ENCODE measurements at regions not wholly inside any gene's neighbourhood (a gene's known extent, or its start where the extent isn't known, plus 50 kb on each side); places are given as distances from the start of the nearest gene placed in this dataset.
A peak's percentile ranks its signal among the peaks of the same experiment; 100 is the strongest.

- no peak for TF ChIP-seq CTCF (IDR thresholded peaks at IDR 0.05; ENCODE audit: low read depth, low read length)
- DNase-seq (ENCODE audit: low read depth in 2 of 2), result no peak
- H3K4me3 ChIP-seq (replicated peaks in 1 of 2; ENCODE audit: low read depth in 2 of 2, low read length in 2 of 2), result no peak overlapping the region
These were observed 925.9 kb upstream of the EEF2KMT start for GRCh38 chr16:6023449-6023848.

GRCh38 chr16:6021276-6021943 lies 923.8 kb upstream of the EEF2KMT start:
- H3K4me3 ChIP-seq (replicated peaks in 1 of 2; ENCODE audit: low read depth in 2 of 2, low read length in 2 of 2), result no peak overlapping the region
- no peak for DNase-seq (ENCODE audit: low read depth in 2 of 2)
- TF ChIP-seq CTCF (IDR thresholded peaks at IDR 0.05; ENCODE audit: low read depth, low read length), result no peak

GRCh38 chr16:6020162-6020985 lies 922.8 kb upstream of the EEF2KMT start:
- H3K4me3 ChIP-seq (replicated peaks in 1 of 2; ENCODE audit: low read depth in 2 of 2, low read length in 2 of 2), result no peak overlapping the region
- DNase-seq (ENCODE audit: low read depth in 2 of 2), result no peak
- TF ChIP-seq CTCF (IDR thresholded peaks at IDR 0.05; ENCODE audit: low read depth, low read length), result no peak

GRCh38 chr16:6019490-6019991 lies 921.9 kb upstream of the EEF2KMT start:
- no peak for TF ChIP-seq CTCF (IDR thresholded peaks at IDR 0.05; ENCODE audit: low read depth, low read length)
- no peak for DNase-seq (ENCODE audit: low read depth in 2 of 2)
- no peak overlapping the region for H3K4me3 ChIP-seq (replicated peaks in 1 of 2; ENCODE audit: low read depth in 2 of 2, low read length in 2 of 2)

GRCh38 chr16:6018848-6019489 lies 921.4 kb upstream of the EEF2KMT start:
- DNase-seq (ENCODE audit: low read depth in 2 of 2), result no peak
- no peak for TF ChIP-seq CTCF (IDR thresholded peaks at IDR 0.05; ENCODE audit: low read depth, low read length)
- H3K4me3 ChIP-seq (replicated peaks in 1 of 2; ENCODE audit: low read depth in 2 of 2, low read length in 2 of 2), result no peak overlapping the region

GRCh38 chr16:6016530-6017184 lies 919.1 kb upstream of the EEF2KMT start:
- TF ChIP-seq CTCF (IDR thresholded peaks at IDR 0.05; ENCODE audit: low read depth, low read length), result no peak
- DNase-seq (ENCODE audit: low read depth in 2 of 2), result peak in 1 of 2 donors; percentile 20
- no peak overlapping the region for H3K4me3 ChIP-seq (replicated peaks in 1 of 2; ENCODE audit: low read depth in 2 of 2, low read length in 2 of 2)
